ENCODE measurements at regions not wholly inside any gene's neighbourhood (a gene's known extent, or its start where the extent isn't known, plus 50 kb on each side); places are given as distances from the start of the nearest gene placed in this dataset.

- FAIRE-seq, result no peak
- TF ChIP-seq CTCF (IDR thresholded peaks at IDR 0.05; ENCODE audit: insufficient read depth, low read length, severe bottlenecking), result no peak
These were observed 990.3 kb upstream of the ZNF722 start for GRCh38 chr7:63008366-63008765.

DNA sequence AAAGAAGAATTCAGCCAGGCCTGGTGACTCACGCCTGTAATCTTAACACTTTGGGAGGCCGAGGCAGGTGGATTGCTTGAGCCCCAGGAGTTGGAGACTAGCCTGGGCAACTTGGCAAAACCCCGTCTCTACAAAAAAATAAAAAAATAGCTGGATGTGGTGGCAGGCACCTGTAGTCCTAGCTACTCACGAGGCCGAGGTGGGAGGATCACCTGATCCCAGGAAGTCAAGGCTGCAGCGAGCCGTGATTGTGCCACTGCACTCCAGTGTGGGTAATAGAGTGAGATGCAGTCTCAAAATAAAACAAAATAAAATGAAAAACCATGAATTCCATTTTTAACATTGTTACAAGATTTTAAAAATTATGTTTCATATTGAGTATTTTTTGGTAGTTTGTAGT is 988.9 kb upstream of the ZNF722 start:
- no peak for DNase-seq (ENCODE audit: low read depth)
- Histone ChIP-seq H3K36me3 (ENCODE audit: control insufficient read depth, insufficient read depth, low read length) (no peaks in the 10 kb centered on the region), H3K27me3 (ENCODE audit: control insufficient read depth, insufficient read depth, low read length) (no peaks in the 10 kb centered on the region), H3K4me3 (ENCODE audit: low read depth, low read length) (no peak overlapping the region)
- no peak for TF ChIP-seq CTCF (IDR thresholded peaks at IDR 0.05; ENCODE audit: insufficient read depth, low read length, severe bottlenecking)
- no peak for FAIRE-seq

More at GRCh38 chr7:63008366-63008765, 990.3 kb upstream of the ZNF722 start:
- Histone ChIP-seq H3K4me3 (ENCODE audit: low read depth, low read length) (no peak overlapping the region), H3K27me3 (ENCODE audit: control insufficient read depth, insufficient read depth, low read length) (no peaks in the 10 kb centered on the region), H3K36me3 (ENCODE audit: control insufficient read depth, insufficient read depth, low read length) (no peaks in the 10 kb centered on the region)
- DNase-seq (ENCODE audit: low read depth), result no peak

DNA sequence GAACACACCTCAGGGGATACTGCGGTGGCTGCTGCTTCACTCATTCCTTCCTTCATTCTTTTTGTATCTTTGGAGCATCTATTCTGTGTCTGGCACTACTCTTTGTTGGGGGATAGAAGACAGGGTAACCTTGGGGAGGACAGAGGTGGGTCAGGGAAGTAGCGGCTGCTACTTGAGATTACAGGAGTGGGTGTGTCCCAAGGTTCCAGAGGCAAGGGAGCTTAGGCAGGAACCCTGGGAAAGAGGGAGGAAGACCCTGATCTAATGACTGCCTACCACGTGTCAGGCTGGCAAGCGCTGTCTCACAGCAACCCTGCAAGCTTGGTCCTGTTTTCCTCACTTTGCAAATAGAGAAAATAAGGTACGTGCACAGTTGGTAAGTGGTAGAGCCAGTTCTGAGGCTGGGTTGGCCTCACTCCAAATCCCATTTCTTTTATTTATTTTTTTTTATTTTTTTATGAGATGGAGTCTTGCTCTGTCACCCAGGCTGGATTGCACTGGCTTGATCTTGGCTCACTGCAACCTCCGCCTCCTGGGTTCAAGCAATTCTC is 985.9 kb upstream of the ZNF722 start:
- DNase-seq (ENCODE audit: low read depth), result peak; percentile 4
- no peak overlapping the region for H3K4me3 ChIP-seq (ENCODE audit: low read depth, low read length)
- no peaks in the 10 kb centered on the region for H3K27me3 ChIP-seq (ENCODE audit: control insufficient read depth, insufficient read depth, low read length)
- TF ChIP-seq CTCF (IDR thresholded peaks at IDR 0.05; ENCODE audit: insufficient read depth, low read length, severe bottlenecking), result no peak
- no peaks in the 10 kb centered on the region for H3K36me3 ChIP-seq (ENCODE audit: control insufficient read depth, insufficient read depth, low read length)
- no peak for FAIRE-seq

- no peak for FAIRE-seq
- Histone ChIP-seq H3K4me3 (ENCODE audit: low read depth, low read length) (no peak overlapping the region), H3K36me3 (ENCODE audit: control insufficient read depth, insufficient read depth, low read length) (no peaks in the 10 kb centered on the region), H3K27me3 (ENCODE audit: control insufficient read depth, insufficient read depth, low read length) (no peaks in the 10 kb centered on the region)
- no peak for DNase-seq (ENCODE audit: low read depth)
- TF ChIP-seq CTCF (IDR thresholded peaks at IDR 0.05; ENCODE audit: insufficient read depth, low read length, severe bottlenecking), result no peak
These were observed 983.9 kb upstream of the ZNF722 start for GRCh38 chr7:63014792-63015191.

DNA sequence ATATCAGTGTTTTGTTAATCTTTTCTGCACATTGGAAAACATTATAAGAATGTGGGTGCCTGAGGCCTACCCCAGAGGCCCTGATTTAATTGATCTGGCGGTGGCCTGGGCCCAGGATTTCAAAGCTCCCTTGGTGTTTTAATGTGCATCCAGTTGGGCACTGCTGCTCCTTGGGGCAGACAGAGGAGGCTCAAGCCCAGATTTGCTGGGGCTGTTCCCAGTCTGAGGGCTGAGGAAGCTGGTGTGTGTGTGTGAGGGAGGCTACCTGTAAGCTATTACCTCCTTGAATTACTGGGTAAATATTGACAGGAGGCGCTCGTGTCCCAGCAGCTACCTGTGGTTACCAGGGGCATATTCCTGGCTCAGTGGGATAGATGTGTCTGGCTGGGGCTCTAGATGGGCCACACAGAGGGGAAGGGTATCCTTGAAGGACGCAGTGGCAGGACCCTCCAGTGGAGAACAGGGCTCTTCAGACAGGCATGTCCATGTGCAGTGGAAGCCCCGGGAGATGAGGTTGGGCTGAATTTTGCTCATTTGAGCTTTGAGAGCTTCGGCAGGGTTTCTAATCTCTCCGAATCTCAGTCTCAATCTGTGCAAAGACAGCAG is 975.4 kb upstream of the ZNF722 start:
- FAIRE-seq (no peak), DNase-seq (ENCODE audit: low read depth) (no peak)
- Histone ChIP-seq H3K27me3 (ENCODE audit: control insufficient read depth, insufficient read depth, low read length) (no peaks in the 10 kb centered on the region), H3K36me3 (ENCODE audit: control insufficient read depth, insufficient read depth, low read length) (no peaks in the 10 kb centered on the region), H3K4me3 (ENCODE audit: low read depth, low read length) (no peak overlapping the region)
- TF ChIP-seq CTCF (IDR thresholded peaks at IDR 0.05; ENCODE audit: insufficient read depth, low read length, severe bottlenecking), result no peak

GRCh38 chr7:63024446-63024845 is 974.2 kb upstream of the ZNF722 start:
- no peak for DNase-seq (ENCODE audit: low read depth)
- Histone ChIP-seq H3K4me3 (ENCODE audit: low read depth, low read length) (no peak overlapping the region), H3K27me3 (ENCODE audit: control insufficient read depth, insufficient read depth, low read length) (no peaks in the 10 kb centered on the region), H3K36me3 (ENCODE audit: control insufficient read depth, insufficient read depth, low read length) (no peaks in the 10 kb centered on the region)
- no peak for FAIRE-seq
- no peak for TF ChIP-seq CTCF (IDR thresholded peaks at IDR 0.05; ENCODE audit: insufficient read depth, low read length, severe bottlenecking)

Data from bronchial epithelial cell (primary cell).